ENCODE measurements at regions not wholly inside any gene's neighbourhood (a gene's known extent, or its start where the extent isn't known, plus 50 kb on each side); places are given as distances from the start of the nearest gene placed in this dataset.

DNA sequence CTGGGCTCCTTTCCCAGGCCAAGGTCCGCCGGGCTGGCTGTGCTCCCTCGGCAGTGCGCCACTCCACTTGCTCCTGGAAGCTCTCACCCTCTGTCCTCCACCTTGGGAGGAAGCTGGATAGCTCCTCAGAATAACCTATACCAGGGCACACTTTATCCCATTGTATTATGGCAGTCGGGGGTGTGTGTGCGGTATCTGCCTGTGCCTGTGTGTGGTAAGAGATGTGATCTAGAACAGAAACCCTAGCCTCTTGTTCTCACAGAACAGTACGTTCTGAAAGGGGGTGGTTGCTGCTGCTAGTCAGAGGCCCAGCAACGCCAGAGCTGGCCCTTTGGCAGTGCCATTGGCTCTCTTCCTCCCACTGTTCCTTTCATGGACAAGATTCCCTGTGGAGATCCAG is 168.4 kb downstream of the TBXT start:
- DNase-seq = no peak
- Histone ChIP-seq H3K27ac (no peak overlapping the region), H3K36me3 (no peaks in the 10 kb centered on the region), H3K9me3 (no peaks in the 10 kb centered on the region), H3K4me1 (no peaks in the 10 kb centered on the region), H3K27me3 (no peaks in the 10 kb centered on the region), H3K4me3 (no peak overlapping the region)
- intact Hi-C loops (cut with DNase I; ENCODE audit: low total_unique reads) = no loop called here
- TF ChIP-seq CTCF (IDR thresholded peaks at IDR 0.05) (no peak), POLR2A (IDR thresholded peaks at IDR 0.05) (no peak)

GRCh38 chr6:165998072-165998471 is 169.6 kb downstream of the TBXT start:
- Histone ChIP-seq H3K4me3 (no peak overlapping the region), H3K27ac (no peak overlapping the region), H3K36me3 (no peaks in the 10 kb centered on the region), H3K4me1 (no peaks in the 10 kb centered on the region), H3K27me3 (no peaks in the 10 kb centered on the region), H3K9me3 (no peaks in the 10 kb centered on the region)
- no peak for TF ChIP-seq POLR2A (IDR thresholded peaks at IDR 0.05)
- no peak for TF ChIP-seq CTCF (IDR thresholded peaks at IDR 0.05)
- DNase-seq = no peak
- intact Hi-C loops (cut with DNase I; ENCODE audit: low total_unique reads) = no loop called here

DNA sequence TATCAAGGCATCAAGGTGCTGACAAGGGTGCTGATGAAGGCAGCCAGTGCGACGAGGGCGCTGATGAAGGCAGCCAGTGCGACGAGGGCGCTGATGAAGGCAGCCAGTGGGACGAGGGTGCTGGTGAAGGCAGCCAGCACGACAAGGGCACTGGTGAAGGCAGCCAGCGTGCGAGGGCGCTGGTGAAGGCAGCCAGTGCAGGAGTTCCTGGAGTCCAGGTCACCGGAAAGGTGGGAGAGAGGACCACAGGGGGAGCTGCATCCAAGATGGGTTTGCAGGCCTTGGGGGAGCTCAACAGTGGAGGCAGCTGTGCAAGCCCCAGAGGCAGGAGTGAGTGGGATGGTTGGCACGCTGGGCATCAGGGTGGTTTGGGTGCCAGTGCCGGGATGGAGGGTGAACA is 176.3 kb downstream of the TBXT start:
- Histone ChIP-seq H3K4me1 (no peaks in the 10 kb centered on the region), H3K9me3 (no peaks in the 10 kb centered on the region), H3K36me3 (no peaks in the 10 kb centered on the region), H3K27me3 (no peaks in the 10 kb centered on the region), H3K4me3 (no peak overlapping the region), H3K27ac (no peak overlapping the region)
- DNase-seq = no peak
- TF ChIP-seq POLR2A (IDR thresholded peaks at IDR 0.05) (no peak), CTCF (IDR thresholded peaks at IDR 0.05) (no peak)
- intact Hi-C loops (cut with DNase I; ENCODE audit: low total_unique reads) = no loop called here

GRCh38 chr6:165990216-165990615 is 177.4 kb downstream of the TBXT start:
- TF ChIP-seq CTCF (IDR thresholded peaks at IDR 0.05) (no peak), POLR2A (IDR thresholded peaks at IDR 0.05) (no peak)
- Histone ChIP-seq H3K4me3 (no peak overlapping the region), H3K27ac (no peak overlapping the region), H3K9me3 (no peaks in the 10 kb centered on the region), H3K27me3 (no peaks in the 10 kb centered on the region), H3K36me3 (no peaks in the 10 kb centered on the region), H3K4me1 (no peaks in the 10 kb centered on the region)
- no peak for DNase-seq
- intact Hi-C loops (cut with DNase I; ENCODE audit: low total_unique reads) = no loop called here

DNA sequence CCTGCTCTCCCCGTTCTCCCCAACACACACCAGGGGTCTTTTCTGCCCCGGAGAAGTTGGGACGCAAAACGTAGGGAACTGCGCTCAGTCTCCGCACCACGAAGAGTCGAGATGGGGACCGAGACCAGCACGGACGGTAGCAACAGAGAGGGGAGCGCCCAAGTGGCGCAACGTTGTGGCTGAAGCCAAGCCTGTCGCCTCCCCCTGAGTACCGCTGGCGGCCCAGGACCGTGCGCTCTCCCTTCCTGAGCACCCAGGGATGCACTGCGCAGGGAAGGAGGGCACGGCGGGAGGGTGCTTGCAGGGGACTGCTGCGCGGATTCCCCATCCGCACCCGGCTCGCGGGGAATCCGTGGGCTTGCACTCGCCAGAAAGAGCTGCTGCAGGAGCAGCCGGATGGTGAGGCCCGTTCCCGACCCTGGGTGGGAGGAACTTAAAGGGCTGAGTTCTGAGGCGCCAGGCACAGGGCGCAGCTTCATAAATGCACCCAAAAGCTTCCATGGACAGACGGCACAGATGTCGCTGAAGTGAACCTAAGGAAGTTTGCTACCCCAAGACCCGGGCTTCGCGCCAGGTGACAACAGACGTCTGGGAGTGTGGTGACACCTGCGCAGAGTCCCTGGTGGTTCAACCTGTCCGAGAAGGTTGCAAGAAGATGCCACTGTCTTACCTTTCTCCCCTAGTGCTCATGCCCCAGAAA is 178.7 kb downstream of the TBXT start:
- Histone ChIP-seq H3K4me3 (peak overlapping the region; percentile 59 to 70), H3K4me1 (no peaks in the 10 kb centered on the region), H3K27ac (peak overlapping the region; percentile 42 to 43), H3K27me3 (no peaks in the 10 kb centered on the region), H3K36me3 (no peaks in the 10 kb centered on the region), H3K9me3 (no peaks in the 10 kb centered on the region)
- intact Hi-C loops (cut with DNase I; ENCODE audit: low total_unique reads) = no loop called here
- TF ChIP-seq CTCF (IDR thresholded peaks at IDR 0.05) = no peak
- TF ChIP-seq POLR2A (IDR thresholded peaks at IDR 0.05) = no peak
- DNase-seq = peak in 1 of 2 donors; percentile 44

Measured in uterus (tissue), 3 donors.